ENCODE measurements at regions not wholly inside any gene's neighbourhood (a gene's known extent, or its start where the extent isn't known, plus 50 kb on each side); places are given as distances from the start of the nearest gene placed in this dataset.

- DNase-seq = no peak
Observed at GRCh38 chr13:21822029-21822428, 151.2 kb downstream of the FGF9 start.

- no peak for DNase-seq
Observed at GRCh38 chr13:21823416-21823815, 152.5 kb downstream of the FGF9 start.

- no peak for DNase-seq
Observed at GRCh38 chr13:21823949-21824348, 153.1 kb downstream of the FGF9 start.

DNA sequence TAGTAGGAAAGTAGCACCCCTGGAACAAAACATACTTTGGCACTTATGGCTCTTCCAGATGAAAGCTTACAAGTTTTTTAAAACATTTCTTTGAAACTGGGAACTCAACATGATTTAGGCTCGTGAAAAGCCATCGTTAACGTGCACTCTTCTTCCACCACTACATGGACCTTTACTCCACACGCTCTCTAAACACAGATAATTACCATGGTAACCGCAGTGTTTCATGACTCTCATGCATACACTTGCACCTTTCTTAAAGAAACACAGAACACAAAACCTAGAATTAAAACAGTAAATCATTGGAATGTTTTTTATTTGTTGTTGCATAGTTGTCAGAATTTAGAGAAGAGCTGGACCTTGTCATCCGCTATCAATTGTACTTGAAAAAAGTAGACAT is 154.3 kb downstream of the FGF9 start:
- DNase-seq = no peak

DNA sequence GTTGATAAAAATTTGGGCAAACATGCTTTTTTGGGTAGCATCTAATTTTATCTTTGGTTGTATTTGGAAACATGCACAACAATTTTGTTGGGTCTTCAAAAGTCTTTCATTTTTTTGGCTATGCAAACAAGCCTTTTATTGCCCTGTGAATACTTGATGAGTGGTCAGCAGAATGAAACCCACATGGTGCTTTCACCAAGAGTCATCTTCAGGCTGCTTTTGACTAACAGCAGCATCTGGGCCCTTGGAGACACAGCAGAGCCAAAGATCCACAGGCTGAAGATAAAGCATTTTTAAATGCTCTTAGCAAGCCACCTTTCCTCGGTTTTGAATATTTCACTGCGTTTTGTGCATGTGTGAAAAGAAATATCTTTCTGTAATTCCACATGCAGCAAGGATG is 154.9 kb downstream of the FGF9 start:
- no peak for DNase-seq

DNA sequence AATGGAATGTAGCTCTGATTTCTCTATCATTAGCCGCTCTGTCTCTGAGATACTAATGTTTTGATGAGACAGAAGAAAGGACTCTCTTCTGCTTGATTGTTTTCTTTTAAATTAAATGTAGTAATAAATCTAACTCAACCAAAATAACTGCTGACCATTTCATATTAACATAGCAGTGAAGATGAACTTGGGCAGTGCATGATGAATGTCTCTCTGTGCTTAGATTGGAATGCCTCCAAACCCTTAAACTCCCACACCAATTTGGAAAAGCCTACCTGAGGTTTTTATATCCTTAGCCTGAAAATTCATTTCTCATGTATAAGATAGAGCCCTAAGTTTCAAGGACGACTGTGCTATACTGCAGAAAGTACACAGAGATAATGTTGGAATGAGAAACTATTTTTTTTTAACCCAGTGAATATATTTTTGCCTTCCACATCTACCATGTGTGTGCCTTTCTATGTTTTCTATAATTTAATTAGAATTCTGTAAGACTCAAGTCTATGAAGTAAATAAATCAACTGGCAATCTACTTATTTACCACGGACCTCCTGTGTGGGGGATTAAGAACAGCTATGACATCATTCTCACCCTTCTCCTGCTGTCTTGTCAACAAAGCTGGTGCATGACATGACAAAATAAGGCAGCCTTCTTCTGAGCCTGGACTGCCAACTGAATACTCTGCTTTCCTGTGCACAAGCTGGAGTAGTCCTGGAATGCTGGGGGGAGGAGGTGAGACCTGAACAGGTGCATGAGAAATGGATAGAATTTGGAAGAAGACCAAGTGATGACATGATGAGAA is 155.5 kb downstream of the FGF9 start:
- DNase-seq = no peak

DNA sequence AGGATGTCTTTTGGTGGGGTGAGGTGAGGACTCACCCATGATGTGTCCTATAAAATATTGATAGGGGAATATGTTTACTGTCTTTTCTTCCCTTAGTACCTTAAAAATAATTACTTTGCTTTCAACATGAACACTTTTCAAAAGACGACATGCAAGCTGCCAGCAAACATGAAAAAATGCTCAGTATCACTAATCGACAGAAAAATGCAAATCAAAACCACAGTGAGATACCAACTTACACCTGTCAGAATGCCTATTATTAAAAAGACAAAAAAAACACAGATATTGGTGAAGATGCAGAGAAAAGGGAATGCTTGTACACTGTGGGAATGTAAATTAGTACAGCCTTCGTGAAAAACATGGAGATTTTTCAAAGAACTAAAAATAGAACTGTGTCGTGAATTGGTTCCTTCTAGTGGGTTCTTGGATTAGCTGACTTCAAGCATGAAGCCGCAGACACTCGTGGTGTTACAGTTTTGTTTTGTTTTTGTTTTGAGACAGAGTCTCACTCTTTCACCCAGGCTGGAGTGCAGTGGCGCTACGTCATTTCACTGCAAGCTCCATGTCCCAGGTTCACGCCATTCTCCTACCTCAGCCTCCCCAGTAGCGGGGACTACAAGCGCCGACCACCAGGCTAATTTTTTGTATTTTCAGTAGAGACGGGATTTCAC is 160.9 kb downstream of the FGF9 start:
- no peak for DNase-seq

- no peak for DNase-seq
Observed at GRCh38 chr13:21833921-21834320, 163.0 kb downstream of the FGF9 start.

- DNase-seq = no peak
Observed at GRCh38 chr13:21834521-21834920, 163.6 kb downstream of the FGF9 start.

DNA sequence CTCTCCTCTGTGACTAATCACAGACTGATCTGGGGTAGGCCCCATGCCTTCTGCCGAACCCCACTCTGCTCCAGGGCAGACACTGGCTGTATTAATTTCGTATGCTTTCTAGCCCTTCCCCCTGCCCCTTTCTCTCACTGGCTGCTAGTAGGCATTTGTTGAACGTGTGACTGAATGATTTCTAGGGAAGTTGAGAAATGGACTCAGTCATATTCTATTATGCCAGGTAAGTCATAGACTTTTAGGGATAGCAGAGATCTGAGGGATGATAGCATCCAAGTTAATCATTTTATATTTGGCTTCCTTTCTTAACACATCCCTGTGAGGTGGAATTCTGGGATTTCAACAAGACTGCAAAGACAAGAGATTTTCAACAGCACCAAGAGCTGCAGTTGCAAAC is 166.4 kb downstream of the FGF9 start:
- no peak for DNase-seq

- no peak for DNase-seq
Observed at GRCh38 chr13:21837841-21838551, 167.1 kb downstream of the FGF9 start.

DNA sequence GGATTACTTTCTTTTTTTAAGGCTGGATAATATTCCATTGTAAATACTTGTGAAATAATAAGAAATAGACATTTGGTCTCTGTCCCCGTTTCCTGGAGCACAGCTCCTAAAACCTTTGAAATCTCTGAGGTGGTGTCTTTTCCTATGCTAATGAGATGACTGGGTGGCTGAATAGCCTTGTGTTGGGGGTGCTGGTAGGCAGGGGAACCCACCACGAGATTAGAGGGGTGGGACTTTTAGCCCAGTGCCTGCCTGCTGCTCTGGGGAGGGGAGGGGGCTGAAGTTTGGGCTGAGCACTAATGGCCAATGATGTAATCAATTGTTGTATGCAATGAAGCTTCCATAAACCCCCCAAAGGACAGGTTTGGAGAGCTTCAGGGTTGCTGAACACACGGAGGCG is 175.7 kb downstream of the FGF9 start:
- no peak for DNase-seq

DNA sequence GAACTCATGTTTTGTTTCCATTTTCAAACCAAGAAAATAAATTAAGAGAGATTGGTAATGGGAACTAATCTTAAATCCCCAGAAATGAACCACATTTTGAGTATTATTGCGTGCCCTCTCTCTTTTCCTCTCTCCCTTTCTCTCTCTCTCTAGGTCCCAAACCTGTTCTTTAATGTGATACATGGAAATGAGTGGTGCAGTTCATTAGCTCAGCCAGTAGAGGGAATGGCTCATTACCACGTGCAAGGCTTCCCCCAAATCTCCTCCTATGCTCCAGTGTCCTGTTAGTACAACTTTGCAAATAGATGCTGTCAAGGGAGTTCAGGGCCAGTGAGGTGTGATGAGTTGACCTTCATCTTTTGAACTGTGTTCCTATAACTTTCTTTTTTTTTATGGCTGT is 178.4 kb downstream of the FGF9 start:
- no peak for DNase-seq

DNA sequence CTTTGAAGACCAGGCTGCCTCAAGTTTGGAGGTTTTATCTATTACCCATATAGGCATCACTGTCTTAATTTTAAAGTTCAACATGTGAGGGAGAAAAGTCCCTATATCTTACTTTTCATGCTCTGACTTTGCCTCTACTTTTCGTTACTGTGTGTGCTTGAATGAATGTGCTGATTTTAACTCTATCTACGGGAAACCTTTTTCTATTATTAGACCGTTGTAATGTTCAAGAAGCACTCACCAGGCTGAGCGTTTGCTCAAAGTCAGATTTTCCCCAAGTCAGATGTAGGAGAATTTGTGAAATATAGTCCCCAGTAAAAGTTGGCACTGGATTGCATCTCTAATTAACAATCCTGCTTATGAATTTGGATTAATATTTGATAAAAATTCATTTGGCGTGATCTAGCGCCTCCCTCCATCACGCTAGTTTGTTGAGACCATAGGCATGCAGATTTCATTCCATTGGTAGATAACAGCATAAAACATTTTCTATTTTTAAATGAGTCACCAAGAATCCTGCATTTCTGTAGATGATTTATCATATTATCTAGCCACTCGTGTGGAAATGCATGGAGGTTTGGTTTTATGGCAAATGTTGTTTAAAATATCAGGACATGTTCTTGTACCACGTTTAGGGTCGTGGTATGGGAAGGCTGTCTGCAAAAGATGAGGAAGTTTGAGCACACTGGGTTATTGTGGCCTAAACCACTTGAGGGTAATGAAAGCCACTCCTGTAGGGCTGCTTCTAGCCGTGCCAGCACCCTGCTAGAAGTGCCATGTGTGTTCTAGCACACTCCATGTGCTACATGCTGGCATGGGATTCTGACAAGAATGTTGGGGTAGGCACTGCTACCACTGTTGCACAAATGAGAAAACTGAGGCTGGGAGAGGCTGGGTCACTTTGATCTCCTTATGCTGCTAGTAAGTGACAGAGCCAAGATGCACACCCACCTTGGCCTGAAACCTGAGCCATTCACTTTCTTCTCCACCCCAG is 179.4 kb downstream of the FGF9 start:
- DNase-seq = no peak

DNA sequence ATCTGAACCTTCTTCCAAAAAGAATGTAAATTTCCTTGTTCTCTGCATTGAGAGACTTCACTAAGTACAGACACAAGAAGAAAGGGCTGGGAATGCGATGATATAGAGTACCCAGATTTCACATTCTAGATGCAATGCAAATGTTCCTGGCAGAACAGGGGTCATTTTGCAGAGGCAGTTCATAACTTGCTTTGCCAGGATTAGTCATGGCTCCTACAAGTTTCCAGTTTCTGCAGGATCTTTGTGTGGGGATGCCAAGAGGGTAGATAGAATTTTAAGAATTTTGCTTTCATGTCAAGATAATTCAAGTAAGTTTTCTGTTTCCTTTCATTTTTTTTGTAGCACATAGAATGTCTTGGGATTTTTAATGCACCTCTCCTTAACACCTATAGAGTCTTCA is 181.2 kb downstream of the FGF9 start:
- no peak for DNase-seq

DNA sequence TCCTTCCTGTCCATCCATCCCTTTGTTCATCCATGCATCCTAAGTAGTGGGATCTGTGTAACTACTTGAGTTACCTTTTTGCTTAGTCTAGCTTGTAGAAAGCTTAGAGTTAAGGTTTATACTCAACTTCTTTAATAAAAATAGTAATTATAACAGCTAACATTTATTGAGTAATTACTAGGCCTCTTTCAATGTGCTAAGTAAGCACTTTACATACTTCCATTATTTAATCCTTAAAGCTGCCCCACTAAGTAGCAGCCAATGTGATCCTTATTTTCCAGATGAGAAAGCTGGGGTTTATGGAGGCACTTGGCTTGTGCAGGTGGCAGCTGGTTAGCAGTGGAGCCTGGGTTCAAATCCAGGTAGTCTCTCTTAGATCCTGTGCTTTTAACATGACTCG is 182.9 kb downstream of the FGF9 start:
- DNase-seq = no peak

- DNase-seq = no peak
Observed at GRCh38 chr13:21868823-21869222, 197.9 kb downstream of the FGF9 start.

GRCh38 chr13:21871382-21871781 is 200.5 kb downstream of the FGF9 start:
- no peak for DNase-seq

- DNase-seq = no peak
Observed at GRCh38 chr13:21871919-21872318, 201.0 kb downstream of the FGF9 start.

DNA sequence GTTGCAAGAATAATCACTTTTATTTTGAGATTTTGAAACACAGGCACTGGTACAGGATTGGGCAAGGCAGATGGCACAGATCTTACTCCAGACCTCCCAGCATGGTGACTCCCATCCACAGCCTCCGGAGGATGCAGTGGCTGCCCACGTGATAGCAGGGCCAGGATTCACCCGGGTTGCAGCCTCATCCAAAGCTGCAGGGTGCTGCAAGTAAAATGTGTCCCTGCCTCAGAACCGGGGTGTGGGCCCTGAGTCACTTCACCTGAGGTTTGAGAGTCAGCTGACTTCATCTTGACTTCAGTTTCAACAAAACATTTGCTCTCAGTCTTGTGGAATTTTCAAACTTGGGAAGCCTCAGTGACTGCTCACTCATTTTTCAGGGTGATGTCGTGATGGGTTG is 201.9 kb downstream of the FGF9 start:
- no peak for DNase-seq

DNA sequence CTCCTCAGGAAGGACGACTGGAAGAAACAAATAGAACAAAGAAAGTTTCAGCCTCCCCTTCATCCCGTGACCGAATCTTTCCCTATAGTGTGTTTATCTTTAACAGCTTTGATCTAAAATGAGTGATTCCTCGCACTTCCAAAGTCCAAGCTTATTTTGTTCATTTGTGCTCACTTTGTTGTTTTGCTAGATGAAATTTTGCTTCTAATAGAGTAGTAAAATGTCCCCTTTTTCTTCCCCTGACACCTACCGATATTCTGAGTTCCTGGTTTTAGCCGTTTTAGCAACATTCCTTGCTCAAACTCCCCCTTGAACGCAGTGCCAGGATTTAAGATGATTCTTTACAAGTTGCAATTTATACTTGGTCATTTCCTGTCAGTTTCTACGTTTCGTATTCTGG is 204.2 kb downstream of the FGF9 start:
- no peak for DNase-seq

DNA sequence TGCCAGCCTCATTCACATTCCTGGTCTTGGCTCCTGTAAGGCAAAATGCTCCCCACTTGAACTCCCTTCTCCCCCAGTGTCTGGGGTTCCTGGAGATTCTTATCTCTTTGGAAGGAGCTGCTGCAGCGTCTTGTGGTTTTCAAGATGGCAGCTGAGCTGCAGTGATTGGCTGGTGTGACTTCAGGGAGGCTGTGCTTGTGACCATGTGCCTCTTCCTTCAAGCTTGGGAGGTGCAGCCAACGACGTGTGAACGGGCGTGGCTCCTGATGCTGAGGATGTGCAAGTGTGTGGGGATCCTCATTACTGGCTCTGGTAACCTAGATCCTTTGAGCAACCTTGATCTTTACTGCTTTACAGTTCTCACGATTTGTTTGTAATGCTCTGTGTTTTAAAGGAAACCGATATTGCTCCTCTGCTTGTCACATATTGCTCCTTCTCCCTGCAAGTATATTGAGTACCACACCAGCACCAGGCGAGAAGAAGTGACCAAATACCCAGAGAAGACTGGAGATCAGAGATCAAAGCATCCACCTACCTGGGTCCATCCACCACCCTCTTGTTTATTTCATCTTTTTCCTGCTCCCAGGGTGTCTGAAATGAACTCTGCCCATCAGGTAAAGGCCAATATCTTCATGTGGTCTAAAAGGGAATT is 208.5 kb downstream of the FGF9 start:
- DNase-seq = no peak
